ENCODE measurements at regions not wholly inside any gene's neighbourhood (a gene's known extent, or its start where the extent isn't known, plus 50 kb on each side); places are given as distances from the start of the nearest gene placed in this dataset.

DNA sequence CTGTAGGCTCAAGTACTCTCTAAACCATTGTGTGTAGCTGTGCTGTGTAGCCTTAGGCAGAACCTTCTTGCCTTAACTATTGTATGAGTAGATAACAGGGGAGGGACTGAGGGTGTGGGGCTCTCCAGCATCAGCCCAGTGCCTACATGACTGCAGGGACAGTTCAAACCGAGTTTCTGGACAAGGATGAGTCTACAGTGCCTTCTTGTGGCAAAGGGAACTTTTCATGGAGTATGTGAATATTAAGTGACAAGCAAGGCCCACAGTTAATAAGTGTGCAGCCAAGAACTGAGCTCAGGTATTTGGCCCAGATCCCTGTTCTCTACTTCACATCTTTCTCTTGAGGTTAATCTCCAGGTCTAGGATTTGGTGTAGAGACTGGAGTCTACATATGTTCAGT is 424.4 kb upstream of the LARGE1 start:
- Histone ChIP-seq H3K4me2 (ENCODE audit: low read length) (no peak overlapping the region), H4K20me1 (ENCODE audit: insufficient read depth) (no peaks in the 10 kb centered on the region), H3K9me3 (ENCODE audit: control insufficient read depth in 1 of 2, insufficient read depth in 1 of 2, low read depth in 1 of 2, low read length in 2 of 2) (peaks cover 11 to 31% of the 10 kb centered on the region in 2 experiments; a peak in 2 of 4 replicates), H3K4me1 (ENCODE audit: control insufficient read depth in 1 of 2, insufficient read depth in 2 of 2, low read length in 2 of 2) (no peaks in the 10 kb centered on the region), H3K9ac (ENCODE audit: low read length) (no peak overlapping the region), H3K9me2 (ENCODE audit: insufficient read depth) (no peaks in the 10 kb centered on the region), H3K4me3 (replicated peaks in 1 of 2; ENCODE audit: low read depth in 1 of 2, low read length in 2 of 2) (no peak overlapping the region), H3K27me3 (ENCODE audit: insufficient read depth, low read length) (no peaks in the 10 kb centered on the region), H3K79me2 (ENCODE audit: insufficient read depth, low read length) (no peaks in the 10 kb centered on the region), H2AFZ (ENCODE audit: low read depth, low read length, poor library complexity, severe bottlenecking) (no peak overlapping the region), H3K27ac (ENCODE audit: low read depth, low read length) (no peak overlapping the region), H3K36me3 (ENCODE audit: control insufficient read depth in 1 of 2, insufficient read depth in 2 of 2, low read length in 2 of 2) (no peaks in the 10 kb centered on the region)
- no TSS peak for BruUV-seq (replicated peaks)
- ATAC-seq: no peak
- CTCF ChIA-PET: no interaction called here
- RAD21 ChIA-PET (ENCODE audit: low non-redundant PET in 1 of 2, low total read pairs in 2 of 2, uncharacterized antibody in 2 of 2, unreplicated experiment in 2 of 2): no interaction called here
- DNase-seq (ENCODE audit: low read depth, low spot score): no peak
- POLR2A ChIA-PET: no interaction called here
- intact Hi-C loops (cut with micrococcal nuclease): no loop called here
- TF ChIP-seq JUND (IDR thresholded peaks at IDR 0.05) (no peak), POLR2A (IDR thresholded peaks at IDR 0.05; ENCODE audit: borderline replicate concordance, extremely low read depth, insufficient read depth, insufficient read length) (no peak), RAD21 (IDR thresholded peaks at IDR 0.05; ENCODE audit: low read depth) (no peak), FOSL1 (IDR thresholded peaks at IDR 0.05; ENCODE audit: low read depth) (no peak), CEBPB (IDR thresholded peaks at IDR 0.05; ENCODE audit: low read depth) (no peak), SRF (IDR thresholded peaks at IDR 0.05; ENCODE audit: low read depth) (no peak), EZH2phosphoT487 (IDR thresholded peaks at IDR 0.05; ENCODE audit: borderline replicate concordance) (no peak), EZH2 (IDR thresholded peaks at IDR 0.05) (no peak), POLR2AphosphoS5 (IDR thresholded peaks at IDR 0.05; ENCODE audit: low read depth, low read length) (no peak), ZFX (IDR thresholded peaks at IDR 0.05) (no peak), SIN3A (IDR thresholded peaks at IDR 0.05; ENCODE audit: low read depth) (no peak), YY1 (IDR thresholded peaks at IDR 0.05; ENCODE audit: extremely low read depth, insufficient replicate concordance, low read depth, low read length) (no peak), EGR1 (IDR thresholded peaks at IDR 0.05; ENCODE audit: low read depth) (no peak), CBX3 (IDR thresholded peaks at IDR 0.05; ENCODE audit: low read depth) (no peak), ELF1 (IDR thresholded peaks at IDR 0.05; ENCODE audit: borderline replicate concordance, low read depth) (no peak)
- TF ChIP-seq, protein P1, sequence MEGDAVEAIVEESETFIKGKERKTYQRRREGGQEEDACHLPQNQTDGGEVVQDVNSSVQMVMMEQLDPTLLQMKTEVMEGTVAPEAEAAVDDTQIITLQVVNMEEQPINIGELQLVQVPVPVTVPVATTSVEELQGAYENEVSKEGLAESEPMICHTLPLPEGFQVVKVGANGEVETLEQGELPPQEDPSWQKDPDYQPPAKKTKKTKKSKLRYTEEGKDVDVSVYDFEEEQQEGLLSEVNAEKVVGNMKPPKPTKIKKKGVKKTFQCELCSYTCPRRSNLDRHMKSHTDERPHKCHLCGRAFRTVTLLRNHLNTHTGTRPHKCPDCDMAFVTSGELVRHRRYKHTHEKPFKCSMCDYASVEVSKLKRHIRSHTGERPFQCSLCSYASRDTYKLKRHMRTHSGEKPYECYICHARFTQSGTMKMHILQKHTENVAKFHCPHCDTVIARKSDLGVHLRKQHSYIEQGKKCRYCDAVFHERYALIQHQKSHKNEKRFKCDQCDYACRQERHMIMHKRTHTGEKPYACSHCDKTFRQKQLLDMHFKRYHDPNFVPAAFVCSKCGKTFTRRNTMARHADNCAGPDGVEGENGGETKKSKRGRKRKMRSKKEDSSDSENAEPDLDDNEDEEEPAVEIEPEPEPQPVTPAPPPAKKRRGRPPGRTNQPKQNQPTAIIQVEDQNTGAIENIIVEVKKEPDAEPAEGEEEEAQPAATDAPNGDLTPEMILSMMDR (IDR thresholded peaks at IDR 0.05 in 2 of 3, conservative IDR thresholded peaks at IDR 0.05 in 1 of 3; ENCODE audit: borderline replicate concordance in 1 of 3, insufficient read depth in 1 of 3, low read depth in 2 of 3, low read length in 2 of 3): no peak
- TF ChIP-seq, protein P2, sequence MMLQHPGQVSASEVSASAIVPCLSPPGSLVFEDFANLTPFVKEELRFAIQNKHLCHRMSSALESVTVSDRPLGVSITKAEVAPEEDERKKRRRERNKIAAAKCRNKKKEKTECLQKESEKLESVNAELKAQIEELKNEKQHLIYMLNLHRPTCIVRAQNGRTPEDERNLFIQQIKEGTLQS (IDR thresholded peaks at IDR 0.05): no peak
- TF ChIP-seq, protein P3, sequence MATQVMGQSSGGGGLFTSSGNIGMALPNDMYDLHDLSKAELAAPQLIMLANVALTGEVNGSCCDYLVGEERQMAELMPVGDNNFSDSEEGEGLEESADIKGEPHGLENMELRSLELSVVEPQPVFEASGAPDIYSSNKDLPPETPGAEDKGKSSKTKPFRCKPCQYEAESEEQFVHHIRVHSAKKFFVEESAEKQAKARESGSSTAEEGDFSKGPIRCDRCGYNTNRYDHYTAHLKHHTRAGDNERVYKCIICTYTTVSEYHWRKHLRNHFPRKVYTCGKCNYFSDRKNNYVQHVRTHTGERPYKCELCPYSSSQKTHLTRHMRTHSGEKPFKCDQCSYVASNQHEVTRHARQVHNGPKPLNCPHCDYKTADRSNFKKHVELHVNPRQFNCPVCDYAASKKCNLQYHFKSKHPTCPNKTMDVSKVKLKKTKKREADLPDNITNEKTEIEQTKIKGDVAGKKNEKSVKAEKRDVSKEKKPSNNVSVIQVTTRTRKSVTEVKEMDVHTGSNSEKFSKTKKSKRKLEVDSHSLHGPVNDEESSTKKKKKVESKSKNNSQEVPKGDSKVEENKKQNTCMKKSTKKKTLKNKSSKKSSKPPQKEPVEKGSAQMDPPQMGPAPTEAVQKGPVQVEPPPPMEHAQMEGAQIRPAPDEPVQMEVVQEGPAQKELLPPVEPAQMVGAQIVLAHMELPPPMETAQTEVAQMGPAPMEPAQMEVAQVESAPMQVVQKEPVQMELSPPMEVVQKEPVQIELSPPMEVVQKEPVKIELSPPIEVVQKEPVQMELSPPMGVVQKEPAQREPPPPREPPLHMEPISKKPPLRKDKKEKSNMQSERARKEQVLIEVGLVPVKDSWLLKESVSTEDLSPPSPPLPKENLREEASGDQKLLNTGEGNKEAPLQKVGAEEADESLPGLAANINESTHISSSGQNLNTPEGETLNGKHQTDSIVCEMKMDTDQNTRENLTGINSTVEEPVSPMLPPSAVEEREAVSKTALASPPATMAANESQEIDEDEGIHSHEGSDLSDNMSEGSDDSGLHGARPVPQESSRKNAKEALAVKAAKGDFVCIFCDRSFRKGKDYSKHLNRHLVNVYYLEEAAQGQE (IDR thresholded peaks at IDR 0.05; ENCODE audit: low read depth): no peak
- TF ChIP-seq, protein P4, sequence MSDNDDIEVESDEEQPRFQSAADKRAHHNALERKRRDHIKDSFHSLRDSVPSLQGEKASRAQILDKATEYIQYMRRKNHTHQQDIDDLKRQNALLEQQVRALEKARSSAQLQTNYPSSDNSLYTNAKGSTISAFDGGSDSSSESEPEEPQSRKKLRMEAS (IDR thresholded peaks at IDR 0.05): no peak
- TF ChIP-seq, protein P5, sequence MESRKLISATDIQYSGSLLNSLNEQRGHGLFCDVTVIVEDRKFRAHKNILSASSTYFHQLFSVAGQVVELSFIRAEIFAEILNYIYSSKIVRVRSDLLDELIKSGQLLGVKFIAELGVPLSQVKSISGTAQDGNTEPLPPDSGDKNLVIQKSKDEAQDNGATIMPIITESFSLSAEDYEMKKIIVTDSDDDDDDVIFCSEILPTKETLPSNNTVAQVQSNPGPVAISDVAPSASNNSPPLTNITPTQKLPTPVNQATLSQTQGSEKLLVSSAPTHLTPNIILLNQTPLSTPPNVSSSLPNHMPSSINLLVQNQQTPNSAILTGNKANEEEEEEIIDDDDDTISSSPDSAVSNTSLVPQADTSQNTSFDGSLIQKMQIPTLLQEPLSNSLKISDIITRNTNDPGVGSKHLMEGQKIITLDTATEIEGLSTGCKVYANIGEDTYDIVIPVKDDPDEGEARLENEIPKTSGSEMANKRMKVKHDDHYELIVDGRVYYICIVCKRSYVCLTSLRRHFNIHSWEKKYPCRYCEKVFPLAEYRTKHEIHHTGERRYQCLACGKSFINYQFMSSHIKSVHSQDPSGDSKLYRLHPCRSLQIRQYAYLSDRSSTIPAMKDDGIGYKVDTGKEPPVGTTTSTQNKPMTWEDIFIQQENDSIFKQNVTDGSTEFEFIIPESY (IDR thresholded peaks at IDR 0.05; ENCODE audit: extremely low read depth, insufficient replicate concordance, low read length): no peak
